ENCODE measurements at regions not wholly inside any gene's neighbourhood (a gene's known extent, or its start where the extent isn't known, plus 50 kb on each side); places are given as distances from the start of the nearest gene placed in this dataset.
A peak's percentile ranks its signal among the peaks of the same experiment; 100 is the strongest.
"Not testable (repeated sequence)": the region's sequence is repeated elsewhere in the genome, so short reads cannot be mapped to it uniquely, and the experiment has no call there.

DNA sequence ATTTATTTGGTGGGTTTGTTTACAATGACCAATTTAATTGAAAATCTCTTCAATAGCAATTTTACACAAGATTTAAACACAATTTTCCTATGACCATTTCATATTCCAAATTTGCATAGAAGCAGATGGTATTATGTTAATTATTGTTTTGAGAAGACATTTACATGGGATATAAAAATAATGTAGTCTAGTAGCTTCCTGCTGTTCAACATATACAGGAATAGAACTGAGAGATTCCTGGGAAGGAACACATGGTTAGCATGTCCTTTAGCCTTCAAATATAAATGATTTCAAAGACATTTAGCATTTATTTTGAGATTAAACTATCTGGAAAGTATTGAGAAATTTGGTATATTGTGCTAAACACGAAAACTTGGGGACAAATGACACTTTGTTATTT, 129.6 kb downstream of the KCNE4 start:
- DNase-seq = no peak

DNA sequence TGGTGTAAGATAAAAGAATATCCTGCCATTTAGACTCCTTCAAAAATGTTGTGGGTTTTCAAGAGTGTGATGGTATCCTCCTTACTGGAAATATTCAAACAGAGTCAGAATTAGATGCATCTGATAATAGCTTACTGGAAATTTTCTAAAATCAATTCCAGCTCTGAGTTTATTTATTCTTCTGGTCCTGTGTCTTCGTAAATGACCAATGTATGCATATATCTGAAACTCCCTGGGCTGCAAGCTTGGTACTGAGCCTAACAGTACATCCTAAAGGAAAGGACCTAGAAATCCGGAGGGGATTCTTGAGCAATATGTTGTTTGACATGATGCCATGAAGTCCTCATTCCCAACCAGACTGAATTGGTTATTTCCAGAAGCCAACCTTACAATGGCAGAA, 130.4 kb downstream of the KCNE4 start:
- DNase-seq = no peak

DNA sequence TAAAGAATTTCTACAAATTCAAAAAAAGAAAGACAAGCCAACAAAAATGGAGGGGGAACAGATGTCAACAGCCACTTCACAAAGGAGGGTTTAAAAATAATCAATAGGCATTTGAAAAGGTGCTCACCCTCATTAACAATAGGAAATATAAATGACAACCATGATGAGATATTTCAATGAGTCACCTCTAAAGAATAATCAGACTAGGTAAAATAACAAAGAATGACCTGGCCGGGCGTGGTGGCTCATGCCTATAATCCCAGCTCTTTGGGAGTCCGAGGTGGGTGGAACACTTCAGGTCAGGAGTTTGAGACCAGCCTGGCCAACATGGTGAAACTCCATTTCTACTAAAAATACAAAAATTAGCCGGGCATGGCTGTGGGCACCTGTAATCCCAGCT, 133.6 kb downstream of the KCNE4 start:
- no peak for DNase-seq

DNA sequence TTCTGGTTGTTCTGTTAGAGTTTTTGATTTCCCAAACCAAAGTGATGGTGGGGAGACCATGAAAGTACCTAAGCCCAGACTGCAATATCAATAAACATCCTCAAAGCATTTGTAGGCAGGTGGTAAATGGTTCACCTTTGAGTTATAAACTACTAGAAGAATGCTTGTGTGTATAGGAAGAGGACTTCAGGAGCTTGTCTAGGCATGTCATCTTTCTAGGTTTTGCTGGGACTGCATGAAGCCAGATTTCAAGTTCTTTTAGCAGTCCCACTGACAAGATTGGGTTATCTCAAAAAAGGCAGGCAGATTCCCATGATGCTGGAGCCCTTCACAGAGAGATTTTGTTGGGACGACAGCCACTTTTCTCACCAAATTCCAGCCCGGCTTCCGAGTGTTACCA, 135.3 kb downstream of the KCNE4 start:
- DNase-seq = no peak

DNA sequence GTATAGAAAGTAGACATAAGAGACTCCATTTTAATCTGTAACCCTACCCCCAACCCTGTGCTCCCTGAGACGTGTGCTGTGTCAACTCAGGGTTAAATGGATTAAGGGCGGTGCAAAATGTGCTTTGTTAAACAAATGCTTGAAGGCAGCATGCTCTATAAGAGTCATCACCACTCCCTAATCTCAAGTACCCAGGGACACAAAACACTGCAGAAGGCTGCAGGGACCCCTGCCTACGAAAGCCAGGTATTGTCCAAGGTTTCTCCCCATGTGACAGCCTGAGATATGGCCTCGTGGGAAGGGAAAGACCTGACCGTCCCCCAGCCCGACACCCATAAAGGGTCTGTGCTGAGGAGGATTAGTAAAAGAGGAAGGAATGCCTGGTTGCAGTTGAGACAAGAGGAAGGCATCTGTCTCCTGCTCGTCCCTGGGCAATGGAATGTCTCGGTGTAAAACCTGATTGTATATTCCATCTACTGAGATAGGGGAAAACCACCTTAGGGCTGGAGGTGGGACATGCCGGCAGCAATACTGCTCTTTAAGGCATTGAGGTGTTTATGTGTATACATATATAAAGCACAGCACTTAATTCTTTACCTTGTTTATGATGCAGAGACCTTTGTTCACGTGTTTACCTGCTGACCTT, 138.7 kb downstream of the KCNE4 start:
- DNase-seq = not testable (repeated sequence)

DNA sequence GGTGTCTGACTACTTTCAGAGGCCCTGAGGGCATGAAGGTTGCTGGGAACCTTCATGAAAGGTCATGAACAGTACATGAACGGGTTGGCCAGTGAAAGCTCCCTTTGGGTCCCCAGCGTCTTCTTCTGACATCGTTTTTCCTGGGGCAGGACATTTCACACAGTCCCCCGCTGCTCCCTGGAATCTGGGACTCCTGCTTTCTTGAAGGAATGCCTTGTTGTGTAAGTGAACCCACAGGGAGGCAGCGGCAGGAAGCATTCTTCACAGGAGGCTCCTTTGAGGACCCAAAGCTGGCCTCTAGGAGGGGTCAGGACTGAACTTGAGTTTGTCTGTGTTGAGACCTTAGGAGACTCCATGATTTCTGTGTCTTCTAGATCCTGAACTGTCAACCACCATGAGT, 144.3 kb downstream of the KCNE4 start:
- peak; percentile 12 for DNase-seq

DNA sequence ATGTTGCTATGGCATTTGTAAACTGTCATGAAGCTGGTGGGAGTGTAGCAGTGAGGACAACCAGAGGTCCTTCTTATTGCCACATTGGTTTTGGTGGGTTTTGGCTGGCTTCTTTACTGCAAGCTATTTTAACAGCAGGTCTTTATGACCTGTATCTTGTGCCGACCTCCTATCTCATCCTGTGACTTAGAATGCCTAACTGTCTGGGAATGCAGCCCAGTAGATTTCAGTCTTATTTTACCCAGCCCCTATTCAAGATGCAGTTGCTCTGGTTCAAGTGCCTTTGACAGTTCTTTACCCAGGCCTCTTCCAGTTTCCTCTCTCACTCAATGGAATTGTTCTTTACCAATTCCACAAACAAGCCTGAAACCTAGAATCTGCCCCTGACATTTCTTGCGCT, 145.1 kb downstream of the KCNE4 start:
- no peak for DNase-seq

DNA sequence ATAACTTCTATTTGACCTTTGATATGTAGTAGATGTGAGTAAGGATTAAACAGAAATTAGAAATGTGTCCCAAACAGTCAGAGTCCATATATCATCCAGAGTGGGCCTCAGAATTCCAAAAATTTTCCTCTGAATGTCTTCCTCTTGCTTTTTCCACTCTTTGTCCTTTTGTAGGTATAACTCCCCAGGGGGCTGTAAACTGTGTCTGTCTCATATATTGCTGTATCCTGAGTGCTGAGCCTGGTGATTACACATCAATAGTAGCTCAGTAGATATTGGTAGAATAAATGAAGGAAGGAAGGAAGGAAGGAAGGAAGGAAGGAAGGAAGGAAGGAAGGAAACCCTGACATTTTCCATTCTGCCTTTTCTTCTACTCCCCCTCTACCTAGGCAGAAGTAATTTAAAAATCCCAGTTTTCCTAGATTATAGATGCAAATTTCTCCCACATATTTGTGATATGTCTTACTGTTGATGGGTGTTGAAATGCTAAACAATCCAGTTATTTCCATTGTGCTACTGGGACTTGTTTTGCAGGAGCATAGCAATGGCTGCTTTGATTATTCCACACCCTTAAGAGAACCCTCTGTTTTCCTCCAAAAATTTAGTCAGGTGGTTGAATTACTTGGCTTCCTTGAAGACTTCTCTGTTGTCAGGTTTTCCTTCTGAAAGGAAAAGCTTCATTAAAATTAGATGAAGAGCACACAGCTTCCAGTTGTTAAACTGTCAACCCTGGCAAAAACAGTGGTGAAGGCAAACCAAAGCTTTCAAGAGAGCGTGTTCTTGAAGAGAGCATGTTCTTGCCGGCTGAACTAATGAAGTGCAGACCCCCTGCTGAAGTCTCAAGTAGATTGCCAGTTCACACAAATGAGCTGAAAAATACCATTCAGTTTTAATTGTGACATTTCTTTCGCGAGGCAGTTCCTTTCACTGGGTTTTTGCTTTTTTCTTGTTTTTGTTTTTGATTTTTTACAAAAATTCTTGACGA, 147.8 kb downstream of the KCNE4 start:
- DNase-seq = no peak

DNA sequence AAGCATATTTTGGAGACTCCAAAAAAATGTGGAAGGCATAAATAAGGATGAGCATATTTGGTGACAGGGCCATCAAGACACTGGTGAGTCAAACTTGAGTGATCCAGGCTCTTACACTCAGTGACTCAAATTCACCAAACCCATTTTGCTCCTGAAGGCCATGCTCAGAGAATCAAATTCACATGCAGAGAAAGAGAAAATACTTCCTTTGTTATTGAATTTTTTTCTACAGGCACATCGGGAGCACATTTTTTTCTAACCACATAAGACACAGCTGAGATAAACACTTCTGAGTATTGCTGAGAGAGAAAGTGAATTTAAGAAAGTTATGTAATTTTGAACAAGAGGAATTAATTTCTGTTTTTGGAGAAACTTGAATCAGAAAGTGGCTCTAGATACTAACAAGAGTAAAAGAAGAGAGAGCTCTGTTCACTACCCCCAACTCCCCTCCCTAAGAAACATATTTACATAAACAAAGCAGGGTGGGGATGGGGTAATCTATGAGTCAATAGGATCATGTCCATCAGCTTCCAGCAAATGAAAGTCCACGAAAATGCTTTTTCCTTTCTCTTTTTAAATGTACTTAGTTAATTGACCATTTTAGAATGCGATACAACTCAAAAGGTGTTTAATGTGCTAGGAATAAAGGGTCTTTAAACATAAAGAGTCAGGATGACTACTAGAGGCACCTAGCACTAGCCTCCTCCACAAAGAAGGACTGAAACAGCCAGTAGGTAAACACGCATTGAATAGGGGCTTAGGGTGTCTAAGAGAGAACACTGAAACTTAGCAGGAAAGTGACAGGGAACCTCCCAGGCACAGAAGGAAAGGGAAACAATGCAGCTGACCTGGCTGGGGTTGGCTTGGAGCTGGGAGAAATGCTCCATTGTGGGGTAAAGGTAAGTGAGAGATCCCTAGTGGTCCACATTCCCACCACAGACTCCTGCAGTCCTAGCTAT, 152.3 kb downstream of the KCNE4 start:
- peak; percentile 87 for DNase-seq

DNA sequence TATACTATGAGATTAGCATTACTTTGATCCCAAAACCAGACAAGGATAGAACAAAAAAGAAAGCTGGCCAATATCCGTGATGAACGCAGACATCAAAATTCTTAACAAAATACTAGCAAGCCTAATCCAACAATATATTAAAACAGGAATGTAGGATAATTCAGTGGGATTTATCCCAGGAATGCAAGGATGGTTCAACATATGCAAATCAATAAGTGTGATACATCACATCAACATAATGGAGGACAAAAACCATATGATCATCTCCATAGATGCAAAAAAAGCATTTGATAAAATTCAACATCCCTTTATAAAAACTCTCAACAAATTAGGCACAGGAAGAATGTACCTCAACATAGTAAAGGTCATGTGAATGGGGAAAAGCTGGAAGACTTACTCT, 158.5 kb downstream of the KCNE4 start:
- DNase-seq = no peak

DNA sequence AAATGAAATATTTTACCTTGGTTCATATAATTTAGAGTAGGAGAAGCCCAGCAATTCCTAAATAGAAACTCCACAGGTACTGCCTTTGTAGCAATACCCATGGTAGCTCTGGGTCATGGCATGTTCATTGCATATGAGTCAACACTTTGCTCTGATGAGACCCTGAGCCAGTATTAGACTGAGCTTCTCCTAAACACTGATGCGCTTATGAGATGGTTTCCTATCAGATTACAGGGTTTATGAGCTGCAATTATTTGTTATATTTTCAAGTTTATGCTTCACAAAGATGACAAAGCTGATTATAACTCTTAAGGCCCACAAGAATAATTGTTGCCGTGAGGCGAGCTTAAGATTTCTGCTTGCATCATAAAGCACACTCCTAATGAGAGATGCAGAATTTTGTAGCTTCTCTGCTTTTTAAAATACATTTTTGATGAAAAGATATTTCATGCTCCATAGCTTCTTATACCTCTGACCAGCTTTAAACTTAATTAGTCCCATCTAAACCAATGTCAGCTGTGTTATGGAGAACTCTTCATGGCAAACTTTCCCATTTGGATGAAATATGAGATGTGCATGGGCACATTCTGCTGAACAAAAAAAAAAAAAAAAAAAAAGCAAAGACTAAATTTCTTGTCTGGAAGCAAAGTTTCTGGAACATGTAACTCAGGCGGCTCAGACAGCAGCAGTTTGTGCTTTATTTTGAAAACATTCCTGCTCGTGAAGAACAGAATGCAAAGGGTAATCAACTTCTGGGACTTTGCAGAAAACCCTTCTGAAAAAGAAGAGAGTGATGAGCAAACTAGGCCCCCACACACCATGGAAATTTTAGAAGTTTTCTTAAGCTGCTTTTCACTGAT, 162.6 kb downstream of the KCNE4 start:
- DNase-seq = no peak

DNA sequence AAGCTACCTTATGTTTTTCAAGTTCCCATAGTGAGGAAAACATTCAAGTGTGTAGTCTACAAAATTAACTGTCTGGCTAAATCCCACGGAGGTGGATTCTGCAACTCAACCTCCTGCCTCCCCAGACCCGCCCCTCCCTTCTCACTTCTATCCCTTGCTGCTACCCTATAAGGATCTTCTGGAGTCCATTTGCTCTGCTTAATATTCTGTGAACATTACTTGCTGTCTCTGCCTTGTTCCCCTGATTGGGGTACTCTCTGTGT, 163.2 kb downstream of the KCNE4 start:
- no peak for DNase-seq

DNA sequence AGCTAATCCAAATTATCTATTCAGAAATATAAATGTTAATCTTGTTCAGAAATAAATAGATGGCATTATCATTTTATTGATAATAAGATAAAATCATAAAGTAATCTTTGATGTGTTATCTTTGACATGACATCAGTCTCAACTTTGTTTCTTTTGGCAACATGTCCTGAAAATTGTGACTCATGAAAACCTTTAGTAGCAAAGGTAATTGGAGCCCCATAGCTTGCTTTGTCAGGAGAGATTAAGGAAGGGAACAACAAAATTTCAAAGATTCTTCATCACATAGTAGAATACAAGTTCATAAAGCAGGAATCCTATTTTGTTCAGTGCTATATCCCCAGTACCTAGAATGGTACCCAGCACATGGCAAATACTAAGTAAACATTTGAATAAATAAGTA, 165.4 kb downstream of the KCNE4 start:
- no peak for DNase-seq

DNA sequence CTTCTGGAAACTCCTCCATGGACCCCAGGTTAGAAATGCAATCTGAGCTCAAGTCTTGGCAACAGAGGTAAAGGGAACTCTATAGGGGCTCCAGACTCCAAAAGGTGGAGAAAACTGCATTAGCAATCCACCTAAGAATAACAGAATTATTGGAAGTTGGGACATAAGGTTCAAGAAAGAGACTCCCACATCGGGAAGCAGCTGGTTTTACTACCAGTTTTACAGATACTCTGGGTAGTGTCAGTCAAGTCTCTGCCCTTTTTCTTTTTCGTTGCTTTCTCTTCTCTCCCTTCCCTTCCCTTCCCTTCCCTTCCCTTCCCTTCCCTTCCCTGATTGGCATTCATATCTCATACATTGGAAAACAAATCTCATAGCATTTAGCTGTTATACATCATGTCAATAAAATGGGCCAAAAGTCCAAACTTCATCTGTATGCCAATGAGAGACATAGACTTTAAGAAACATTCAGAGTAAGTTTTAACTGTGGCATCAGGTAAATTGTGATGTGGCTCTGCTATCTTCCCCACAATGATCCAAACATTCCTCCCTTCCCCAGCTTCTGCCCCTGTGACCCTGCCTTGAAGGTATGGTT, 166.7 kb downstream of the KCNE4 start:
- DNase-seq = no peak

DNA sequence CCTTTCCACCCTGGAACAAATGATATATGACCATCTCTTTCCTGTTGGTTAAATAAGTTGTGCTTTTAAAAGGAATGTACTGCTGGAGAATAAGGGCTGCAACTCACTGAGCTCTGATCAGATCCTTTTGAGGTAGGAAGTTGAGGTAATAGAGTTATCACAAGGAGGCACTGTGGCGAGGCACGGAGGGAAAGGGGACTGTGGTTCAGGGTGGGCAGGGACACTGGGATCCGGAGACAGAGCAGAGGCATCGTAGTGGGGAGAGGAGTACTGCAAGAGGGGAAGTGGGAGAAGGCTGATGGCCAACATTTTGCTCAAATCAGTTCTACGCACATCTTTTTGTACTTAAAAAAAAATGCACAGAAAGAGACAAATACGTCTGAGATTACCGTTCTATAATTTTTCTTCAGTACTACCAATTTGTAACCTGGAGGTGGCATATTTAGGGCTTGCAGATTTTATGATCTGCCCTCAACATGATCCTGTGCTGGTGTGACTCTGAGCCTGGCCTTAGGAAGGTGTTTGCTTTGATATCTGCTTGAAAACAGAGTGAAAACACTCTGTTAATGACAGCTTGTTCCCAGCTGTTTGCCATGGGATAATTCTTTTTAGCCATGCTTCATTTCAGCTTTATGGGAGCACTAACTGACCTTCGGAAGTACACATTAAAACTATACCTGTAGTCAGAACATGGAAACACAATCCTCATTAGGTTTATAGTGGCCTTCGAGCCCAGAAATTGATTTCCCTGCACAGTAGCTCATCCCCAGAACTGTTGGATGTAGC, 168.1 kb downstream of the KCNE4 start:
- no peak for DNase-seq

DNA sequence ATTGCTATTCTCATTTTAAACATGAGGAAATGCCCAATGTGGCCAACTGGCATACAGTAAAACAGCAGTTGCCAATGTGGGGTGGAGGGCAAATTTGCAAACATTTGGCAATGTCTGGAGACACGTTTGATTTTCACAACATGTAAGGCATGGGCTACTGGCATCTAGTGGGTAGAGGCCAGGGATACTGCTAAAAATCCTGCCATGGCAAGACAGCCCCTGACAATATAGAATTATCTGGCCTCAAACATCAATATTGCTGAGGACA, 168.6 kb downstream of the KCNE4 start:
- DNase-seq = no peak

DNA sequence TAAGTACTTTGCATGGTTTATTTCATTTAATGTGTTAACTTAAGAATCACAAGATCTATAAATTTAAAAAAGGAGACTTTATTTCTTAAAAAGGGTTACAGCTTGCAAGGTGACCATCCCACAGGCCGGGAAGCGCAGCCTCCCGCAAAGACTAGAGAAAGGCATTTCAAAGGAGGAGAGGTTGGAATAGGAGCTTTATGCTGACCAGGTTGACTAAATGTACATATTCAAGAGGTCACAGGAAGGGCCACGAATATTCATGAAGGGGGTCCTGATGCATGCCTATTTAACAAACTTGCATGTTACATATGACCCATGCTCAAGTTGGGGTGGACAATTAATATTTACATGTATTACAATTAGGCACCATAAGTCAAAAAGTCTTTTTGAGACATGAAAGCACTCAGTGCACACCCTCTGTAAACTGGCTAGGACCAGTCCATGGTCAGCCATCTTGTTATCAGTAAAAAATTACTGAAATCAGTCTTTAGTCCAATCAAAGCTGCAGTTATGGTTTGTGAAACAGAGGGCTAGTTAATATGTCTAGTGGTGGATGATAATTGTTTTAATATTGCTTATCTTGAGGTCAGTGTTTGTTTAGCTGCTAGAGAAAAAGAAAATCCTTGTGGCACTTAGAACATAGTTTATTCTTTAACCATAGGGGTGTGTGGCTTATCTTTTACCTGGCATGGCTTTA, 169.3 kb downstream of the KCNE4 start:
- no peak for DNase-seq

DNA sequence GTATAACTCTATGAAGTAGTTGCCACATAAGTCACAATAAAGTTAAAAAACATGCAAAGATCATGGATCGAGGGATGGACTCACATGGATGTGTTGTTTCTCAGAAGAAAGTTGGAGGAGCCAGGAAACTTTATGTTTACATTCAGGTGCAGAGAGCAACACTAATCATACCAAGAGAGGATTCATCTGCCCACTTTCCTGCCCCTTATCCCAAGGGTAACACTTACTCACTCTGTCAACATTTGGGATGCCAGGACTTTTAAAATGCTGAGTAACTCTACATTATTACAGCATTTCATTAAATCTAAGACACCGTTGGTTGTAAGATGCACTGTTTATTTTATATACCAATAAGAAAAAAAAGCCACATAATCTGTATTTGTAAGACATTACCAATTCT, 170.4 kb downstream of the KCNE4 start:
- no peak for DNase-seq

DNA sequence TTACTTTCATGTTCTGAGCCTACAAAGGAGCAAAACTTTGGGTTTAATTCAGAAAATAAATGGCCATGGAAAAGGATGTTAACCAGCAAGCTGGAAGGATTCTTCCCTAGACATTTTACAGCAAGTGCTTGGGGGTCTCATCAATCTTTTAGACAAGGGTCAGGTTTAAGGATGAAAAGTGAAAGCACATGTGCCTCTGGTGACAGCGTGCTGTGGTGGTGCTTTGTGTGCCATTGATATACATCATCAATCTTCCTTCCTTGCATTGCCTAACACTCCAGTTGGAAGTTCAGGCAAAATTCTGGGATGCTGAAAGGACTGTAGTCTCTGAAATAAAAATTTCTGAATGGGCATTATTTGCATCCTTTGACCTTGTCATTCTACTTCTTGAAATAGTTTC, 171.2 kb downstream of the KCNE4 start:
- DNase-seq = no peak

DNA sequence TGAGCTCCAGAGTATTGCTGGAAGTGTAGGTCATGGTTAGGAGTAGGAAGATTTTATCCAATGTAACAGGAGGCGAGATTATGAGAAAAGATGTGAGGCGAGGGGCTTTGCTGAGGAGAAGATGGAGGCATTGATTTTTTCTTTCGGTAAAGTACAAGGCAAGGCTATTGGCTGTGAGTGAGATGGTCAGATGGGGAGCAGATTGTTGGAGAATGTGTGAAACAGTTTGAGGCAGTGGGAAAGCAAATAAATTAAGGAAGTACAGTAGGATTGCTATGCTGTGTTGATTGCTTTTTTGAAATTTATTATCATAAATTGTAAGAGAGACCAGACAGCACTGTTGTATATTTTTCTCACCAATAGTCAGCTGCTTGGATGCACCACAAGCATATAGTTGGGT, 173.3 kb downstream of the KCNE4 start:
- DNase-seq = no peak

DNA sequence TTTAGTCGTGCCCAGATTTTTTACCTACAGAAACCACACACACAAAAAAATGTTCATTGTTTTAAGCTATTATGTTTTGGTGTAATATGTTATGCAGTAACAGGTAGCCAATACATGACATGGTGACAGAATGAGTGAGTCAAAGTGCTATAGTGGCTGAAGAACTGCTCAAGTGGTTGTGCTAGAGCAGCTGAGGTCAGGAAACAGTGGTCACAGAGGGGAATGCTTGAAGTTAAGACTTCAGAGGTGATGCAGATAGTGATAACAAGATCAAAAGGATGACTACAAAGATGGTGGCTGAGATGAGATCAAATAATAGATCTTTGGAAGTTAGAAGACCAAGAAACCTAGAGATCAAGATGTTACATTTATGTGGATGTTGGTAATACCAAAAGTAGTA, 174.3 kb downstream of the KCNE4 start:
- DNase-seq = no peak
